ENCODE measurements at regions not wholly inside any gene's neighbourhood (a gene's known extent, or its start where the extent isn't known, plus 50 kb on each side); places are given as distances from the start of the nearest gene placed in this dataset.
"Not testable (repeated sequence)": the region's sequence is repeated elsewhere in the genome, so short reads cannot be mapped to it uniquely, and the experiment has no call there.

DNA sequence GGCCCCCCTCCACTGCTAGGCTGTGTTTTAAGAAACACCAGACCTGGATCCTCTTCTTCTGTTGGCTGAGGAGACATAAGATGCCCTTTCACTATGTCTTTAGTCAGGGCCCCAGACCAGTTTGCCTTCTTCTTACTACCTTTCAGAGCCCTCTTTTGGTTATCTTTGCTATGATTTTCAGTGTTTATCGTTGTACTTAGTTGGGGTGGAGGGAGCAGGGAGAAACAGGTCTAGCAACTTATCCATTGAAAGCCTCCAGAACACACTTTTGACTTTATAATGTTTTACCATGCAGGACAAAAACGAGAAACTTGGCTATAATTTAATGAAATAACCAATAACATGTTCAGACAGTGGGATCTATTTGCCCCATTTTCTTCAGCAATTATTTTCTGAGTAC lies 525.2 kb downstream of the TNS3 start (continued):
- TF ChIP-seq NFE2L1 (CRISPR knock-in tag; IDR thresholded peaks at IDR 0.05): no peak

DNA sequence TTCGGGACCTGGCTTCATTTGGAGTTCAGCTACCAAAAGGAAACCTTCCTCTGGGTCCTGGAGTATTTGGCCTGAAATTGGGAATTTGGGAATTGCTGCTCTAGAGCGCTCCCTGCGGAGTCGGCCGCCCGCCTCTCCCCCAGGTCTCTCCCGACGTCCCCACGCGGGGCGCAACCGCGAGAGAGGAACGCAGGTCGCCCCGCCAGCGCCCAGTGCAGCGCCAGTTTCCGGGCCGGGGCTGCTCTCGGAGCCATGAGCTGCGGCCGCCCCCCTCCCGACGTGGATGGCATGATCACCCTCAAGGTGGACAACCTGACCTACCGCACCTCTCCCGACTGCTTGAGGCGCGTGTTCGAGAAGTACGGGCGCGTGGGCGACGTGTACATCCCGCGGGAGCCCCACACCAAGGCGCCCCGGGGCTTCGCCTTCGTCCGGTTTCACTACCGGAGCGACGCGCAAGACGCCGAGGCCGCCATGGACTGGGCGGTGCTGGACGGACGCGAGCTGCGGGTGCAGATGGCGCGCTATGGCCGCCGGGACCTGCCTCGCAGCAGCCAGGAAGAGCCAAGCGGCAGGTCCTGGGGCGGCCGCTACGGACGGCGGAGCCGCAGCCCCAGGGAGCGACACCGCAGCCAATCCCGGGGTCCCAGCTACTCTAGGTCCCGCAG lies 529.2 kb downstream of the TNS3 start:
- H3K36me3 Mint-ChIP-seq; H3K9me3 Mint-ChIP-seq; H3K27ac Mint-ChIP-seq; ATAC-seq; H3K27me3 Mint-ChIP-seq (ENCODE audit: low read depth); POLR2A ChIA-PET; H3K4me3 Mint-ChIP-seq; H3K4me1 Mint-ChIP-seq; DNase-seq (ENCODE audit: low spot score): not testable (repeated sequence)
- CTCF ChIA-PET: interaction anchor here (1.3 kb wide), 1 partner anchor 127 kb away, joined by 3 read pairs; no protein-coding TSS in a partner anchor

DNA sequence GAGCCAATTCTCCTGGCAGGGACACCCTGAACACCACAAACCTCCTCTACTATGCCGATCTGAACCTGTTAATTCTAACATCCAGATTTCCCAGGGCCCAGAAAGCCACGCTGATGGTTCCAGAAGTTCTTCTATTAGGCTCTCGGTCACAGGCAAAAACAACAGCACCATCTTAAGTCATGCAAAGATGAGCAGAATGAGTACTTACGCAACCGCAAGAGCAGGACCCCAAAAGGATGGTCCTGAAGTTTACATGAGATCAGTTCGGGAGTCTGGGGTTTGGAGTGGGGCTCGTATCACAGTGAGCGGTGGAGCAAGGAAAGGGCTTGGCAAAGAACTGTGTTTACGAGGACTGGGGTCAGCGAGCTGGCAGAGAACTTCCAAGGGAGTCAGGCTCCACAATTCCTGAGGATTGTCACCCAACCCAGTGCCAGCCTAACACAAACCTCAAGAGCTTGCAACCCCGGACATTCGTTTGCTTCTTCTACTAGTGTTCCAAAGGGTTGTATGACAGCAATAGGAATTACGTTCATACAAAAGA lies 532.6 kb downstream of the TNS3 start:
- H3K9me3 Mint-ChIP-seq: peaks cover 7% of the 10 kb centered on the region
- peaks cover 16% of the 10 kb centered on the region for H3K4me1 Mint-ChIP-seq
- peaks cover 5% of the 10 kb centered on the region for H3K27me3 Mint-ChIP-seq (ENCODE audit: low read depth)
- H3K36me3 Mint-ChIP-seq: no peaks in the 10 kb centered on the region
- H3K4me3 Mint-ChIP-seq: no peak overlapping the region
- ChIA-PET POLR2A (no interaction called here), CTCF (interaction anchor here (1.2 kb wide), 1 partner anchor 52 kb away, joined by 3 read pairs; no protein-coding TSS in a partner anchor)
- TF ChIP-seq ZNF317 (CRISPR knock-in tag; IDR thresholded peaks at IDR 0.05; ENCODE audit: borderline replicate concordance, low read depth): no peak
- no peak for TF ChIP-seq ZNF121 (CRISPR knock-in tag; IDR thresholded peaks at IDR 0.05)
- TF ChIP-seq PRRX2 (CRISPR knock-in tag; IDR thresholded peaks at IDR 0.05): no peak
- TF ChIP-seq ETV6 (CRISPR knock-in tag; IDR thresholded peaks at IDR 0.05): no peak
- TF ChIP-seq ZNF138 (CRISPR knock-in tag; conservative IDR thresholded peaks at IDR 0.05): no peak
- TF ChIP-seq, protein P1, sequence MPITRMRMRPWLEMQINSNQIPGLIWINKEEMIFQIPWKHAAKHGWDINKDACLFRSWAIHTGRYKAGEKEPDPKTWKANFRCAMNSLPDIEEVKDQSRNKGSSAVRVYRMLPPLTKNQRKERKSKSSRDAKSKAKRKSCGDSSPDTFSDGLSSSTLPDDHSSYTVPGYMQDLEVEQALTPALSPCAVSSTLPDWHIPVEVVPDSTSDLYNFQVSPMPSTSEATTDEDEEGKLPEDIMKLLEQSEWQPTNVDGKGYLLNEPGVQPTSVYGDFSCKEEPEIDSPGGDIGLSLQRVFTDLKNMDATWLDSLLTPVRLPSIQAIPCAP (CRISPR knock-in tag; IDR thresholded peaks at IDR 0.05): no peak
- TF ChIP-seq TEAD4 (CRISPR knock-in tag; IDR thresholded peaks at IDR 0.05): no peak
- TF ChIP-seq, protein P2, sequence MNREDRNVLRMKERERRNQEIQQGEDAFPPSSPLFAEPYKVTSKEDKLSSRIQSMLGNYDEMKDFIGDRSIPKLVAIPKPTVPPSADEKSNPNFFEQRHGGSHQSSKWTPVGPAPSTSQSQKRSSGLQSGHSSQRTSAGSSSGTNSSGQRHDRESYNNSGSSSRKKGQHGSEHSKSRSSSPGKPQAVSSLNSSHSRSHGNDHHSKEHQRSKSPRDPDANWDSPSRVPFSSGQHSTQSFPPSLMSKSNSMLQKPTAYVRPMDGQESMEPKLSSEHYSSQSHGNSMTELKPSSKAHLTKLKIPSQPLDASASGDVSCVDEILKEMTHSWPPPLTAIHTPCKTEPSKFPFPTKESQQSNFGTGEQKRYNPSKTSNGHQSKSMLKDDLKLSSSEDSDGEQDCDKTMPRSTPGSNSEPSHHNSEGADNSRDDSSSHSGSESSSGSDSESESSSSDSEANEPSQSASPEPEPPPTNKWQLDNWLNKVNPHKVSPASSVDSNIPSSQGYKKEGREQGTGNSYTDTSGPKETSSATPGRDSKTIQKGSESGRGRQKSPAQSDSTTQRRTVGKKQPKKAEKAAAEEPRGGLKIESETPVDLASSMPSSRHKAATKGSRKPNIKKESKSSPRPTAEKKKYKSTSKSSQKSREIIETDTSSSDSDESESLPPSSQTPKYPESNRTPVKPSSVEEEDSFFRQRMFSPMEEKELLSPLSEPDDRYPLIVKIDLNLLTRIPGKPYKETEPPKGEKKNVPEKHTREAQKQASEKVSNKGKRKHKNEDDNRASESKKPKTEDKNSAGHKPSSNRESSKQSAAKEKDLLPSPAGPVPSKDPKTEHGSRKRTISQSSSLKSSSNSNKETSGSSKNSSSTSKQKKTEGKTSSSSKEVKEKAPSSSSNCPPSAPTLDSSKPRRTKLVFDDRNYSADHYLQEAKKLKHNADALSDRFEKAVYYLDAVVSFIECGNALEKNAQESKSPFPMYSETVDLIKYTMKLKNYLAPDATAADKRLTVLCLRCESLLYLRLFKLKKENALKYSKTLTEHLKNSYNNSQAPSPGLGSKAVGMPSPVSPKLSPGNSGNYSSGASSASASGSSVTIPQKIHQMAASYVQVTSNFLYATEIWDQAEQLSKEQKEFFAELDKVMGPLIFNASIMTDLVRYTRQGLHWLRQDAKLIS (CRISPR knock-in tag; IDR thresholded peaks at IDR 0.05; ENCODE audit: borderline replicate concordance): no peak
- no peak for TF ChIP-seq ELF4 (CRISPR knock-in tag; IDR thresholded peaks at IDR 0.05; ENCODE audit: low read depth)
- no peak for TF ChIP-seq ATF3 (CRISPR knock-in tag; conservative IDR thresholded peaks at IDR 0.05)
- no peak for TF ChIP-seq JUN (CRISPR knock-in tag; IDR thresholded peaks at IDR 0.05)
- no peak for TF ChIP-seq GTF2I (CRISPR knock-in tag; conservative IDR thresholded peaks at IDR 0.05)
- TF ChIP-seq ZNF423 (CRISPR knock-in tag; IDR thresholded peaks at IDR 0.05): no peak
- TF ChIP-seq, protein P3, sequence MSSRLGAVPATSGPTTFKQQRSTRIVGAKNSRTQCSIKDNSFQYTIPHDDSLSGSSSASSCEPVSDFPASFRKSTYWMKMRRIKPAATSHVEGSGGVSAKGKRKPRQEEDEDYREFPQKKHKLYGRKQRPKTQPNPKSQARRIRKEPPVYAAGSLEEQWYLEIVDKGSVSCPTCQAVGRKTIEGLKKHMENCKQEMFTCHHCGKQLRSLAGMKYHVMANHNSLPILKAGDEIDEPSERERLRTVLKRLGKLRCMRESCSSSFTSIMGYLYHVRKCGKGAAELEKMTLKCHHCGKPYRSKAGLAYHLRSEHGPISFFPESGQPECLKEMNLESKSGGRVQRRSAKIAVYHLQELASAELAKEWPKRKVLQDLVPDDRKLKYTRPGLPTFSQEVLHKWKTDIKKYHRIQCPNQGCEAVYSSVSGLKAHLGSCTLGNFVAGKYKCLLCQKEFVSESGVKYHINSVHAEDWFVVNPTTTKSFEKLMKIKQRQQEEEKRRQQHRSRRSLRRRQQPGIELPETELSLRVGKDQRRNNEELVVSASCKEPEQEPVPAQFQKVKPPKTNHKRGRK (CRISPR knock-in tag; IDR thresholded peaks at IDR 0.05; ENCODE audit: borderline replicate concordance): no peak
- no peak for TF ChIP-seq GRHL2 (CRISPR knock-in tag; IDR thresholded peaks at IDR 0.05; ENCODE audit: insufficient replicate concordance, severe bottlenecking)
- DNase-seq (ENCODE audit: low spot score) (no peak), ATAC-seq (no peak)
- no peak overlapping the region for H3K27ac Mint-ChIP-seq
